BE2C (cell line): ENCODE measurements at regions not wholly inside any gene's neighbourhood (a gene's known extent, or its start where the extent isn't known, plus 50 kb on each side); places are given as distances from the start of the nearest gene placed in this dataset.

Experiments used
- DNase-seq: peaks from one replicate; pipeline ENCODE4 v3.0.0-alpha.2; 2020
- H3K27me3 ChIP-seq: fragments of 250-450 bp; sonication (Bioruptor Pico); 2 replicates; pipeline ENCODE4 v1.5.1; 2020; ENCODE audit warnings: mild to moderate bottlenecking
- H3K36me3 ChIP-seq: fragments of 250-450 bp; sonication (Bioruptor Pico); 2 replicates; pipeline ENCODE4 v1.5.1; 2020; ENCODE audit warnings: mild to moderate bottlenecking
- H3K4me1 ChIP-seq: fragments of 250-450 bp; sonication (Bioruptor Pico); 2 replicates; pipeline ENCODE4 v1.5.1; 2020
- H3K4me3 ChIP-seq: 2 replicates; pipeline ENCODE4 v1.5.1; 2011; ENCODE audit warnings: low read depth, low read length
- H3K9me3 ChIP-seq: fragments of 250-450 bp; sonication (Bioruptor Pico); 2 replicates; pipeline ENCODE4 v1.5.1; 2020
- TF ChIP-seq, protein P1 (sequence below): IDR thresholded peaks from 2 replicates; pipeline ENCODE4 v1.5.1; 2012; ENCODE audit warnings: mild to moderate bottlenecking, low read depth, low read length

DNA sequence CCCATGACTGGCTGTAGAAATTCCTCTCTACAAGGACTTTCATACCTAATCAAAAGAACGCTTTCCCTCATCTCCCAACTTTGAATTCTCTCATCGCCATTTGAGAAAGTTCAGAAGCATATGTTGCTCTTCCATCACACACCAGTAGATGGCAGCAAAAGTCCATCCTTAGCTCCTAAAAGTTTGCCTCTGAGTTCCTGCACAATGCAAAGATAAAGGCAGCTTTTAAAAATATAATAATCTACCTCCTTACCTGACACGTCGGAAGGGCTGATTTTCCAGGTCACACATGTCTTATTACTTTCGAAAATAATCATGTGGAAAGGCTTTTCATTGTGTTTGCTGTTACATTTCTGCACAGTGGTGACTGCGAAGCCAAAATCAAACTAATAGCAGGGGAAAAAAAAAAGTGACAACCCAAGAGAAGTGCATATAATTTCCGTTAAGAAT lies 456.7 kb upstream of the SEL1L start:
- TF ChIP-seq, protein P1, sequence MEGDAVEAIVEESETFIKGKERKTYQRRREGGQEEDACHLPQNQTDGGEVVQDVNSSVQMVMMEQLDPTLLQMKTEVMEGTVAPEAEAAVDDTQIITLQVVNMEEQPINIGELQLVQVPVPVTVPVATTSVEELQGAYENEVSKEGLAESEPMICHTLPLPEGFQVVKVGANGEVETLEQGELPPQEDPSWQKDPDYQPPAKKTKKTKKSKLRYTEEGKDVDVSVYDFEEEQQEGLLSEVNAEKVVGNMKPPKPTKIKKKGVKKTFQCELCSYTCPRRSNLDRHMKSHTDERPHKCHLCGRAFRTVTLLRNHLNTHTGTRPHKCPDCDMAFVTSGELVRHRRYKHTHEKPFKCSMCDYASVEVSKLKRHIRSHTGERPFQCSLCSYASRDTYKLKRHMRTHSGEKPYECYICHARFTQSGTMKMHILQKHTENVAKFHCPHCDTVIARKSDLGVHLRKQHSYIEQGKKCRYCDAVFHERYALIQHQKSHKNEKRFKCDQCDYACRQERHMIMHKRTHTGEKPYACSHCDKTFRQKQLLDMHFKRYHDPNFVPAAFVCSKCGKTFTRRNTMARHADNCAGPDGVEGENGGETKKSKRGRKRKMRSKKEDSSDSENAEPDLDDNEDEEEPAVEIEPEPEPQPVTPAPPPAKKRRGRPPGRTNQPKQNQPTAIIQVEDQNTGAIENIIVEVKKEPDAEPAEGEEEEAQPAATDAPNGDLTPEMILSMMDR = peak; percentile 93
- Histone ChIP-seq H3K9me3 (no peaks in the 10 kb centered on the region), H3K4me1 (no peaks in the 10 kb centered on the region), H3K27me3 (peaks cover 2% of the 10 kb centered on the region; the same call in 1 of the 2 replicates), H3K36me3 (no peaks in the 10 kb centered on the region), H3K4me3 (no peak overlapping the region)
- peak; percentile 36 for DNase-seq

DNA sequence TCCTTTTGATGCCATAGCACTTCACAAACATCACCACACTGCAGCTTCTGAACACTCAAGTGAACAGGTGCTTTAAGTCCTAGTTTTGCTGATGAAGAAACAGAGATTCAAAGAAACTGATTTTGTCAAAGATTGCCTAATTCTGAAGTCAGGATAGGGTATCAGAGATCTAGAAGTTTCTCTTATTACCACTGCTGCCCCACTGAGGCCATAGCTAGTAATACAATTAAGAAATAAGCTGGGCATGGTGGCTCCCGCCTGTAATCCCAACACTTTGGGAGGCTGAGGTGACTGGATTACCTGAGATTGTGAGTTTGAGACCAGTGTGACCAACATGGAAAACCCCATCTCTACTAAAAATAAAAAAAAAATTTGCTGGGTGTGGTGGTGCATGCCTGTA lies 458.3 kb upstream of the SEL1L start:
- no peak for DNase-seq
- peaks cover 2% of the 10 kb centered on the region; the same call in 1 of the 2 replicates for H3K27me3 ChIP-seq
- H3K4me1 ChIP-seq = no peaks in the 10 kb centered on the region
- no peaks in the 10 kb centered on the region for H3K9me3 ChIP-seq
- H3K4me3 ChIP-seq = no peak overlapping the region
- TF ChIP-seq, protein P1 = peak; percentile 37
- no peaks in the 10 kb centered on the region for H3K36me3 ChIP-seq

DNA sequence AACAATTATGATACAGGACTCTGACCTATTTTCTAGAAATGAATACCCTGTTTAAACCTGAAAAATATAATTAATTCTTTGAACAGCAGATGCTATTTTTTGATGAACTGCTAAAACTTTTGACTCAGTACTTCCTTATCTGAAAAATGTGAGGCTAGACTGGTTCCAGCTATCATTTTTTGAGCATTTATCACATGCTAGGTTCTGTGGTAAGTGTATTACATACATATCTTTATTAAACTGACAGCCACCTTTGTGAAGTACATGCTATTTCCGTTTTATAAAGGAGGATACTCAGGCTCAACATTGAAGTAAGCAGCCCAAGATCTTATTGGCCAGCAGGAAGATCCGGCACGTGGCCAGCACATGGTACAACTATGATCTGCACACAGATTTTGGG lies 459.8 kb upstream of the SEL1L start:
- TF ChIP-seq, protein P1 = no peak
- Histone ChIP-seq H3K36me3 (no peaks in the 10 kb centered on the region), H3K27me3 (peaks cover 2% of the 10 kb centered on the region; the same call in 1 of the 2 replicates), H3K9me3 (no peaks in the 10 kb centered on the region), H3K4me1 (no peaks in the 10 kb centered on the region), H3K4me3 (no peak overlapping the region)
- DNase-seq = no peak

DNA sequence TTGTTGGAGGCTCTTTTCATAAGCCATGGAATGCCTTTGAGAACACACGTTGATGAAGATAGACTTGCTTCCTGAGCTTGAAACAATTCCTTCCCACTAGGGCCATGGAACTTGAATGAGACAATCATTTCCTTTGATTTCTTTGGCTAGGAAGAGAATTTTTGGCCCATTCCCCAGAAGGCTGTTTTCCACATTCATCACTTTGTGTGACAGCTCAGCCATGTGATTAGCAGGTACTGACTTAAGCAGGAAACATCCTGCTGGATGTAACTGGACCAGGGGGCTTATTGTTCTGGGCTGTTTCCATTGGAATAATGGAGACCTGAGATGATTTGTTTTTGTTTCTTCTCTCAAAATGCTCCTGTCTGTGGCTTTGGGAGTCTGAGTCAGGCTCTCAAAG lies 469.8 kb upstream of the SEL1L start:
- Histone ChIP-seq H3K4me3 (no peak overlapping the region), H3K36me3 (no peaks in the 10 kb centered on the region), H3K4me1 (no peaks in the 10 kb centered on the region), H3K9me3 (no peaks in the 10 kb centered on the region), H3K27me3 (no peaks in the 10 kb centered on the region)
- TF ChIP-seq, protein P1 = no peak
- DNase-seq = no peak

DNA sequence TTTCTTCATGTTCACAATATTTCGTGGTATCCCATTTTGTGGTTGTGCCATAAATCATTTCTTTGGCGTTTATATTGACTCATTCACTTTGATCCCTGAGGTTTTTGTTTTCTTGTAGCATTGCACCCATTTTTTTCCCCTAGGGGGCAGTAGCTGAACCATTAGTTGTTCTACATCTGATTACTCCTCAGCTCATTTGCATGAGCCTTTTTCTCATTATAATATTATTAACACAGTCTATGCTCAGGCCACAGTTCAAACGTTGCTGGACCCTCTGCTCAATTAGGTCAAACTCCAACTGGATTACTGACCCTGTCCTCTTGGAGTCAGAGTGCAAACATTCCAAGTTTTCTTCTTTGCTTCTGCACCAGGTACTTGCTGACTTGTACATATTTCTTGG lies 475.4 kb upstream of the SEL1L start:
- H3K36me3 ChIP-seq = no peaks in the 10 kb centered on the region
- no peaks in the 10 kb centered on the region for H3K27me3 ChIP-seq
- no peak overlapping the region for H3K4me3 ChIP-seq
- H3K4me1 ChIP-seq = no peaks in the 10 kb centered on the region
- DNase-seq = no peak
- TF ChIP-seq, protein P1 = peak; percentile 47
- no peaks in the 10 kb centered on the region; the same call in 1 of the 2 replicates for H3K9me3 ChIP-seq

DNA sequence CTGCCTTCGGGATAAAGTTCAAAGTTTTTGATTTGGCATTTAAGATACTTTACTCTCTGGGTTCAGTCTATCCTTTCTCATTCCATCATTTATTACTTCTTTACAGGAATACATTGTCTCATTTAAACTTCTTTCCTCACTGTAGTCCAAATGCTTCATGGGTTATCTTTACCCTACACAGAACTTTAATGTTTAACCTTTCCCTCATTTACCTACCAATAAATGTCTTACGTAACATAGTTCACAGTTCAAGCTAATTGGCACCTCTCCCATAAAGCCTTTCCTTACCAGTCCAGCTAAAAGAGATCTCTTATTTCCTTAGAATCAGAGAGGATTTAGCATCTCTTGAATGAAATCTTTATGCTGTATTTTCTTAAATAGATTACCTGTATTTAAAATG lies 476.3 kb upstream of the SEL1L start:
- TF ChIP-seq, protein P1 = no peak
- H3K9me3 ChIP-seq = no peaks in the 10 kb centered on the region; the same call in 1 of the 2 replicates
- H3K4me1 ChIP-seq = no peaks in the 10 kb centered on the region
- no peaks in the 10 kb centered on the region for H3K27me3 ChIP-seq
- H3K36me3 ChIP-seq = no peaks in the 10 kb centered on the region
- H3K4me3 ChIP-seq = no peak overlapping the region
- no peak for DNase-seq
